ENCODE measurements at regions not wholly inside any gene's neighbourhood (a gene's known extent, or its start where the extent isn't known, plus 50 kb on each side); places are given as distances from the start of the nearest gene placed in this dataset.

DNA sequence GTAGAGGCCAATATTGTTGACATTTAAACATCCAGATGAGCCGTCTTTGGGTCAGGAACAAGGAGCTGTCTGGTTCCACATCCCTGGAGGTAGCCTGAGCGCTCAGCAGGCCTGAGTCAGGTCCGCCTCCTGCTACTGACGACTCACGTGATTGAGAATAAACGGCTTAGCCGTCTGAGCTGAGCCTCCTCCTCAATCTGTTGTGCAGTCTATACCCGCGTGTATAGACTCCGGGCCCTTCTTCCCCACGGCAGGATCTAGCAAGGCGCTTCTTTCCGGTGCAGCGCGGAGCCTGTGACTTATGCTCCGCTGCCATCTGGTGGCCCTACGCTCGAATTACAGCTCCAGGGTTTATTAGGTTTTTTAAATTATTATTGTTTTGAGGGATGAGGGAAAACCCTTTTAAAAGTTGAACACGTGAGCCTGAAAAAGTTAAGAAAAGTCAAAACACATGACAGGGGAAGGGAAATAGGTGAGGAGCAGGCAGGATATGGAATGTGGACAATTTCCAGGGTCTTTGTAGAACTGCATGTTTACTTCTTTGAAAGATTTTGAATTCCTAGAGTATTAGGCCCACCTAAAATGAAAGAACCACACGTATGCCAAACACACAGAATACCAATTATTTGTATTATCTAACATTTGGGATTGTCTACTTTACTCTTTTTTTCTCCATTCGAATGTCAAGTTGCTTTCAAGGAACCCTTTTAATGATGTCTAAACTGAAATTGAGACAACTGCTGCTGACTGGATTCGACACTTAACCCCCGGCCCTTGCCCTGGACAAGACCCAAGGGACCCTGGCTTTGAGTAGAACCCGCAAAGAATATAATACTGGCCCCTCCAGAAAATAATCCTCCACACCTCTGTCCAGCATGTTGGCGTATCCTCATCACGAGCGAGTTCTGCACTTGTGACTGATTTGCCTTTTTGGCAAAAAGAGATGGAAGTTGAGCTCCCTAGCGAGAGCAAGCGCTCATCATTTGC, 112.4 kb upstream of the ZNF236 start:
- no peak overlapping the region for H3K27ac ChIP-seq (ENCODE audit: extremely low read depth, low read depth, low read length)
- POLR2A ChIA-PET: no interaction called here
- H3K4me1 ChIP-seq (ENCODE audit: control insufficient read depth, insufficient read depth, low read length): no peaks in the 10 kb centered on the region
- H3K4me3 ChIP-seq (ENCODE audit: low read depth, low read length): no peak overlapping the region
- TF ChIP-seq, protein P1, sequence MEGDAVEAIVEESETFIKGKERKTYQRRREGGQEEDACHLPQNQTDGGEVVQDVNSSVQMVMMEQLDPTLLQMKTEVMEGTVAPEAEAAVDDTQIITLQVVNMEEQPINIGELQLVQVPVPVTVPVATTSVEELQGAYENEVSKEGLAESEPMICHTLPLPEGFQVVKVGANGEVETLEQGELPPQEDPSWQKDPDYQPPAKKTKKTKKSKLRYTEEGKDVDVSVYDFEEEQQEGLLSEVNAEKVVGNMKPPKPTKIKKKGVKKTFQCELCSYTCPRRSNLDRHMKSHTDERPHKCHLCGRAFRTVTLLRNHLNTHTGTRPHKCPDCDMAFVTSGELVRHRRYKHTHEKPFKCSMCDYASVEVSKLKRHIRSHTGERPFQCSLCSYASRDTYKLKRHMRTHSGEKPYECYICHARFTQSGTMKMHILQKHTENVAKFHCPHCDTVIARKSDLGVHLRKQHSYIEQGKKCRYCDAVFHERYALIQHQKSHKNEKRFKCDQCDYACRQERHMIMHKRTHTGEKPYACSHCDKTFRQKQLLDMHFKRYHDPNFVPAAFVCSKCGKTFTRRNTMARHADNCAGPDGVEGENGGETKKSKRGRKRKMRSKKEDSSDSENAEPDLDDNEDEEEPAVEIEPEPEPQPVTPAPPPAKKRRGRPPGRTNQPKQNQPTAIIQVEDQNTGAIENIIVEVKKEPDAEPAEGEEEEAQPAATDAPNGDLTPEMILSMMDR (tag by site-specific recombination; IDR thresholded peaks at IDR 0.05): peak; percentile 72
- TF ChIP-seq ZNF2 (tag by site-specific recombination; IDR thresholded peaks at IDR 0.05): peak; percentile 76
- TF ChIP-seq, protein P2, sequence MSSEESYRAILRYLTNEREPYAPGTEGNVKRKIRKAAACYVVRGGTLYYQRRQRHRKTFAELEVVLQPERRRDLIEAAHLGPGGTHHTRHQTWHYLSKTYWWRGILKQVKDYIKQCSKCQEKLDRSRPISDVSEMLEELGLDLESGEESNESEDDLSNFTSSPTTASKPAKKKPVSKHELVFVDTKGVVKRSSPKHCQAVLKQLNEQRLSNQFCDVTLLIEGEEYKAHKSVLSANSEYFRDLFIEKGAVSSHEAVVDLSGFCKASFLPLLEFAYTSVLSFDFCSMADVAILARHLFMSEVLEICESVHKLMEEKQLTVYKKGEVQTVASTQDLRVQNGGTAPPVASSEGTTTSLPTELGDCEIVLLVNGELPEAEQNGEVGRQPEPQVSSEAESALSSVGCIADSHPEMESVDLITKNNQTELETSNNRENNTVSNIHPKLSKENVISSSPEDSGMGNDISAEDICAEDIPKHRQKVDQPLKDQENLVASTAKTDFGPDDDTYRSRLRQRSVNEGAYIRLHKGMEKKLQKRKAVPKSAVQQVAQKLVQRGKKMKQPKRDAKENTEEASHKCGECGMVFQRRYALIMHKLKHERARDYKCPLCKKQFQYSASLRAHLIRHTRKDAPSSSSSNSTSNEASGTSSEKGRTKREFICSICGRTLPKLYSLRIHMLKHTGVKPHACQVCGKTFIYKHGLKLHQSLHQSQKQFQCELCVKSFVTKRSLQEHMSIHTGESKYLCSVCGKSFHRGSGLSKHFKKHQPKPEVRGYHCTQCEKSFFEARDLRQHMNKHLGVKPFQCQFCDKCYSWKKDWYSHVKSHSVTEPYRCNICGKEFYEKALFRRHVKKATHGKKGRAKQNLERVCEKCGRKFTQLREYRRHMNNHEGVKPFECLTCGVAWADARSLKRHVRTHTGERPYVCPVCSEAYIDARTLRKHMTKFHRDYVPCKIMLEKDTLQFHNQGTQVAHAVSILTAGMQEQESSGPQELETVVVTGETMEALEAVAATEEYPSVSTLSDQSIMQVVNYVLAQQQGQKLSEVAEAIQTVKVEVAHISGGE (tag by site-specific recombination; conservative IDR thresholded peaks at IDR 0.05; ENCODE audit: low read depth): 0 out of 2 replicates have a peak, but pooled peaks have one; percentile 15
- TF ChIP-seq ZNF292 (tag by site-specific recombination; IDR thresholded peaks at IDR 0.05; ENCODE audit: borderline replicate concordance, low read depth): no peak
- TF ChIP-seq ZNF654 (tag by site-specific recombination; IDR thresholded peaks at IDR 0.05; ENCODE audit: low read depth): peak; percentile 83
- H3K36me3 ChIP-seq (ENCODE audit: control insufficient read depth in 2 of 2, insufficient read depth in 1 of 2, low read length in 2 of 2): no peaks in the 10 kb centered on the region
- H3K9me3 ChIP-seq (ENCODE audit: control insufficient read depth, insufficient read depth, low read depth, low read length): no peaks in the 10 kb centered on the region
- CTCF ChIA-PET: interaction anchor here (0.5 to 3.7 kb wide), 34 partner anchors 9 to 1816 kb away, joined by 3 to 96 read pairs (median 4); no protein-coding TSS in a partner anchor

DNA sequence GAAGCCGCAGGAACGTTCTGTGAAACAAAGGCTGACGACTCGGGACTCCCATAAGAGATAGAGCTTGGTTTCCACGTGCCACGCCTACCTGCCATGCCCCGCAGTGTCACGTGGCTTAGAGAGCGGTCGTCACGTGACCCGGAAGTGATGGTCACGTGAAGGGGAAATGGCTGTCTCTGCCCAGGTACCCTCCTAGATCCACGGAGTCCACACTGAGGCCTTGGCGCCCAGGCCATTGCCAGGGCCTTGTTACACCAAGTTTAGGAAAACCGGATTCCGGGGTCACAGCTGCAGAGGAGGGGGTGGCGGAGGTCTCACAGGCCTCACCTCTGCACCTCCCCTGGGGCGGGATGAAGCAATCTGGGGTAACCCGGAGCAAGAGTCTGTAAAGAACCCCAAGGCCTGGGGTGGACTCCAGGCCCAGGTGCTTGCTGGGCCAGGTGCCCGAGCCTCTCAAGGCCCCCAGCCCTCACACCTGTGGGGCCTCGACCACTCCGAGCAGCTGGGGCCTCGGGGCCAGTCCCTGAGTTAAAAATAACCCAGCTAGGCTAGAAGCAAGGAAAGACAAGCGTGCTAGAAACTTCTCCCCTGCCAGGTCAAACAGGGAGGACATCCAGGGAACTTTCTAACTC, 113.5 kb upstream of the ZNF236 start:
- Histone ChIP-seq H3K4me3 (ENCODE audit: low read depth, low read length) (no peak overlapping the region), H3K4me1 (ENCODE audit: control insufficient read depth, insufficient read depth, low read length) (no peaks in the 10 kb centered on the region), H3K36me3 (ENCODE audit: control insufficient read depth in 2 of 2, insufficient read depth in 1 of 2, low read length in 2 of 2) (no peaks in the 10 kb centered on the region), H3K9me3 (ENCODE audit: control insufficient read depth, insufficient read depth, low read depth, low read length) (no peaks in the 10 kb centered on the region), H3K27ac (ENCODE audit: extremely low read depth, low read depth, low read length) (no peak overlapping the region)
- no peak for TF ChIP-seq OVOL3 (tag by site-specific recombination; IDR thresholded peaks at IDR 0.05)
- no peak for TF ChIP-seq ZNF544 (tag by site-specific recombination; IDR thresholded peaks at IDR 0.05)
- no peak for TF ChIP-seq ZNF660 (tag by site-specific recombination; IDR thresholded peaks at IDR 0.05)
- TF ChIP-seq ZNF549 (tag by site-specific recombination; IDR thresholded peaks at IDR 0.05): no peak
- TF ChIP-seq ZNF416 (tag by site-specific recombination; IDR thresholded peaks at IDR 0.05): no peak
- TF ChIP-seq BCL11A (tag by site-specific recombination; IDR thresholded peaks at IDR 0.05; ENCODE audit: low read depth): no peak
- TF ChIP-seq ZNF184 (tag by site-specific recombination; IDR thresholded peaks at IDR 0.05): no peak
- TF ChIP-seq ELK4 (IDR thresholded peaks at IDR 0.05; ENCODE audit: borderline replicate concordance, low read depth, low read length): no peak
- no peak for TF ChIP-seq PRDM6 (tag by site-specific recombination; IDR thresholded peaks at IDR 0.05)
- no peak for TF ChIP-seq ZIC2 (tag by site-specific recombination; IDR thresholded peaks at IDR 0.05)
- TF ChIP-seq ZNF433 (tag by site-specific recombination; IDR thresholded peaks at IDR 0.05; ENCODE audit: low read depth): no peak
- TF ChIP-seq KLF8 (tag by site-specific recombination; IDR thresholded peaks at IDR 0.05): no peak
- no peak for TF ChIP-seq ZNF510 (tag by site-specific recombination; IDR thresholded peaks at IDR 0.05; ENCODE audit: insufficient replicate concordance)
- TF ChIP-seq ZNF311 (tag by site-specific recombination; IDR thresholded peaks at IDR 0.05; ENCODE audit: borderline replicate concordance): no peak
- no peak for TF ChIP-seq ZFP37 (tag by site-specific recombination; IDR thresholded peaks at IDR 0.05)
- TF ChIP-seq ZNF24 (tag by site-specific recombination; IDR thresholded peaks at IDR 0.05): no peak
- TF ChIP-seq ZNF548 (tag by site-specific recombination; IDR thresholded peaks at IDR 0.05): no peak
- no peak for TF ChIP-seq ZNF174 (tag by site-specific recombination; IDR thresholded peaks at IDR 0.05)
- ChIA-PET CTCF (interaction anchor here (0.5 to 3.7 kb wide), 19 partner anchors 8 to 452 kb away, joined by 3 to 96 read pairs (median 4); no protein-coding TSS in a partner anchor), POLR2A (no interaction called here)

All from HEK293 (cell line).